Gastrocnemius medialis (tissue), 4 donors: ENCODE measurements at regions not wholly inside any gene's neighbourhood (a gene's known extent, or its start where the extent isn't known, plus 50 kb on each side); places are given as distances from the start of the nearest gene placed in this dataset.

Experiments used
- ATAC-seq, 2 donors: fragments of 150-250 bp; one replicate each; pipeline ENCODE4 v1.9.1; 2016
- DNase-seq, 2 donors: peaks; one replicate each; pipeline ENCODE4 v3.0.0-alpha.2; 2019
- H3K27ac ChIP-seq, 4 donors: fragments of 200-600 bp; sonication (generic); 1 replicate in 1 of 4; 2 replicates in 3 of 4; pipeline ENCODE4 v1.5.1; 2016 to 2018; ENCODE audit warnings: mild to moderate bottlenecking in 2 of 4, moderate library complexity in 1 of 4
- H3K27me3 ChIP-seq, 3 donors: fragments of 200-600 bp; sonication (generic) in 2 of 3; 1 replicate in 1 of 3; 2 replicates in 2 of 3; pipeline versions ENCODE4 v1.5.1 to v1.6.0; 2016 to 2019; ENCODE audit warnings: mild to moderate bottlenecking in 1 of 3, moderate library complexity in 1 of 3
- H3K36me3 ChIP-seq, 2 donors: fragments of 200-600 bp; sonication (generic) in 1 of 2; one replicate each; pipeline ENCODE4 v1.5.1; 2017 to 2018
- H3K4me1 ChIP-seq, 2 donors: fragments of 200-600 bp; sonication (generic) in 1 of 2; one replicate each; pipeline ENCODE4 v1.5.1; 2016 to 2017; ENCODE audit warnings: mild to moderate bottlenecking in 2 of 2
- H3K4me3 ChIP-seq, 4 donors: fragments of 200-600 bp; sonication (generic) in 3 of 4; 1 replicate in 1 of 4; 2 replicates in 3 of 4; pipeline ENCODE4 v1.5.1; 2016 to 2019; ENCODE audit warnings: mild to moderate bottlenecking in 2 of 4
- H3K9me3 ChIP-seq, 3 donors: fragments of 200-600 bp; sonication (generic) in 2 of 3; 1 replicate in 1 of 3; 2 replicates in 2 of 3; pipeline ENCODE4 v1.5.1; 2016 to 2019
- POLR2A ChIP-seq, 2 donors: fragments of 450-650 bp; IDR thresholded peaks; one replicate each; pipeline ENCODE4 v1.6.1; 2017; ENCODE audit warnings: antibody characterized with exemption in 2 of 2, mild to moderate bottlenecking in 2 of 2, moderate library complexity in 2 of 2
- in situ Hi-C, 4 donors: fragments of 200-750 bp; cut with MboI; loops; one replicate each; pipeline versions ENCODE4 v1.15.0 to v1.8.0; 2017; ENCODE audit warnings: low sequenced_read_pairs in 4 of 4
- intact Hi-C: fragments of 100-400 bp; cut with DNase I; formaldehyde crosslinking; loops from one replicate; pipeline ENCODE4 v1.15.1; 2023; ENCODE audit warnings: low total_unique reads
- TF ChIP-seq, protein P1 (sequence below), 5 experiments: fragments of 450-650 bp in 3 of 5; fragments of 200-600 bp in 2 of 5; sonication (generic) in 2 of 5; IDR thresholded peaks in 4 of 5; conservative IDR thresholded peaks in 1 of 5; 1 replicate in 4 of 5; 2 replicates in 1 of 5; pipeline ENCODE4 v1.5.1; 2016 to 2019; ENCODE audit warnings: antibody characterized with exemption in 5 of 5, mild to moderate bottlenecking in 3 of 5, moderate library complexity in 3 of 5

DNA sequence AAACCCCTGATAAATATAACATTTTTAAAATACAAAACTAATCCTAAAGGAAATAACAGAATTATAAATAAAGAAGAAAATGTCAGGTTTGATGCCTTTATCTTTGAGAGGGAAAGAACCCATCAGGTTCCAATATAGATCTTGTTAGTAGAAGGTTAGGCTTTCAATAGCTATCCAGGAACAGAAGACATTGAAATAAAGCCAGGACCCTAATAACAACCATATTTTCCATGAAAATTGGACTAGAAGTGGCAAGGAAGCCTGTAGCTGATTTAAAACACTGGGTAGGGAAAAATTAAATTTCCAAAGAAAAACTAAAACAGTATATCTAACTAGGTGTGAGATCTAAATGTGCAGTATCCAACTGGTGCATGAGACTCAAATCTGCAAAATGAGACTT lies 185.2 kb upstream of the STXBP5 start:
- DNase-seq (no peak), ATAC-seq (no peak)
- H3K27me3 ChIP-seq = no peaks in the 10 kb centered on the region
- no peak overlapping the region for H3K4me3 ChIP-seq
- intact Hi-C loops (no loop called here), in situ Hi-C loops (no loop called here)
- no peak overlapping the region for H3K27ac ChIP-seq
- H3K4me1 ChIP-seq = no peaks in the 10 kb centered on the region
- H3K36me3 ChIP-seq = no peaks in the 10 kb centered on the region
- TF ChIP-seq POLR2A (IDR thresholded peaks at IDR 0.05) = no peak
- TF ChIP-seq, protein P1, sequence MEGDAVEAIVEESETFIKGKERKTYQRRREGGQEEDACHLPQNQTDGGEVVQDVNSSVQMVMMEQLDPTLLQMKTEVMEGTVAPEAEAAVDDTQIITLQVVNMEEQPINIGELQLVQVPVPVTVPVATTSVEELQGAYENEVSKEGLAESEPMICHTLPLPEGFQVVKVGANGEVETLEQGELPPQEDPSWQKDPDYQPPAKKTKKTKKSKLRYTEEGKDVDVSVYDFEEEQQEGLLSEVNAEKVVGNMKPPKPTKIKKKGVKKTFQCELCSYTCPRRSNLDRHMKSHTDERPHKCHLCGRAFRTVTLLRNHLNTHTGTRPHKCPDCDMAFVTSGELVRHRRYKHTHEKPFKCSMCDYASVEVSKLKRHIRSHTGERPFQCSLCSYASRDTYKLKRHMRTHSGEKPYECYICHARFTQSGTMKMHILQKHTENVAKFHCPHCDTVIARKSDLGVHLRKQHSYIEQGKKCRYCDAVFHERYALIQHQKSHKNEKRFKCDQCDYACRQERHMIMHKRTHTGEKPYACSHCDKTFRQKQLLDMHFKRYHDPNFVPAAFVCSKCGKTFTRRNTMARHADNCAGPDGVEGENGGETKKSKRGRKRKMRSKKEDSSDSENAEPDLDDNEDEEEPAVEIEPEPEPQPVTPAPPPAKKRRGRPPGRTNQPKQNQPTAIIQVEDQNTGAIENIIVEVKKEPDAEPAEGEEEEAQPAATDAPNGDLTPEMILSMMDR (IDR thresholded peaks at IDR 0.05 in 4 of 5, conservative IDR thresholded peaks at IDR 0.05 in 1 of 5) = no peak
- H3K9me3 ChIP-seq = no peaks in the 10 kb centered on the region

GRCh38 chr6:147022041-147022440 lies 182.2 kb upstream of the STXBP5 start:
- Histone ChIP-seq H3K27ac (no peak overlapping the region), H3K4me1 (no peaks in the 10 kb centered on the region), H3K36me3 (no peaks in the 10 kb centered on the region), H3K9me3 (no peaks in the 10 kb centered on the region), H3K4me3 (no peak overlapping the region), H3K27me3 (no peaks in the 10 kb centered on the region)
- TF ChIP-seq, protein P1 (IDR thresholded peaks at IDR 0.05 in 4 of 5, conservative IDR thresholded peaks at IDR 0.05 in 1 of 5) = no peak
- TF ChIP-seq POLR2A (IDR thresholded peaks at IDR 0.05) = no peak
- DNase-seq (no peak), ATAC-seq (no peak)
- intact Hi-C loops = no loop called here
- in situ Hi-C loops = no loop called here

- no peaks in the 10 kb centered on the region for H3K4me1 ChIP-seq
- no peaks in the 10 kb centered on the region for H3K36me3 ChIP-seq
- ATAC-seq (no peak), DNase-seq (no peak)
- H3K4me3 ChIP-seq = no peak overlapping the region
- intact Hi-C loops = no loop called here
- no peaks in the 10 kb centered on the region for H3K9me3 ChIP-seq
- H3K27me3 ChIP-seq = no peaks in the 10 kb centered on the region
- TF ChIP-seq, protein P1 (IDR thresholded peaks at IDR 0.05 in 4 of 5, conservative IDR thresholded peaks at IDR 0.05 in 1 of 5) = no peak
- no peak for TF ChIP-seq POLR2A (IDR thresholded peaks at IDR 0.05)
- H3K27ac ChIP-seq = no peak overlapping the region
- in situ Hi-C loops = no loop called here
These were observed 181.1 kb upstream of the STXBP5 start for GRCh38 chr6:147023148-147023547.

DNA sequence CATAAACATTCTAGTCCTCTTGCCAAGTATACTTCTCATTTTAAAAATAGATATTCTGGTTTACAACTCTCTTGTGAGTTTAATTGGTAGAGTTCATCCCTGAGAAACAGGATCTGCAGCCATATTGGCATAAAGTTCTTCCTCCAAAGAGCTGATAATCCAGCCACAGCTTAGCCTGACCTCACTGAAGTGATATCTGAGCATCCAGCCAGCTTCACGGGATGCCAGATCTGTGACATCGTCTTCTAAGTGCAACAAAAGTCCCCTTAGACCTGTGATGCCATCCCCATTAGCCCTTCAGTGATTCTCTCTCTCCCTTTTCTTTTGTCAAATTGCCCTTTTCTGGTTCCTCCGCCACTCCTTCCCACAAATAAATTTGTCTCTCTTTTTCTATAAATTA lies 180.6 kb upstream of the STXBP5 start:
- in situ Hi-C loops (no loop called here), intact Hi-C loops (no loop called here)
- Histone ChIP-seq H3K9me3 (no peaks in the 10 kb centered on the region), H3K36me3 (no peaks in the 10 kb centered on the region), H3K27ac (no peak overlapping the region), H3K4me1 (no peaks in the 10 kb centered on the region), H3K27me3 (no peaks in the 10 kb centered on the region), H3K4me3 (no peak overlapping the region)
- DNase-seq = no peak
- TF ChIP-seq, protein P1 (IDR thresholded peaks at IDR 0.05 in 4 of 5, conservative IDR thresholded peaks at IDR 0.05 in 1 of 5) = no peak
- no peak for TF ChIP-seq POLR2A (IDR thresholded peaks at IDR 0.05)
- ATAC-seq = no peak

DNA sequence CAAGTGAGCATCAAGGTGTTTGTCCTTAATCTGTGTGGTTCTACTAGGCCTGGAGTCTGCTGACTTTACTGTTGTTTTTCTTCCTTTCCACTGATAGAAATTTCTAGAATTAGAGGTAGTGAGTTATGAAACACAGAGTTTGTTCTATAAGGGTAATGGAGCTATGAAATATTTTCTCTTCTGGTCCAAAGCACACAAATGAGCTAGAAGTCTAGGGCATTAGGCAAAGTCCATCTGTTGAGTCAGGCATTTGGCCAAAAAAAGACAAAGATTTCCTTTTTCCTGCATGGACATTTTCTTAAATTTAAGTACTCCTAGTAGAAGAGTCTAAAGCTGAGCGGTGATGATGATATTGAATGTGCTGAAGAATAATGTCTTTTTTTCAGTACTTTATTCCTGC lies 174.3 kb upstream of the STXBP5 start:
- no peak overlapping the region for H3K4me3 ChIP-seq
- no peak for DNase-seq
- no peak for ATAC-seq
- no peaks in the 10 kb centered on the region for H3K9me3 ChIP-seq
- TF ChIP-seq, protein P1 (IDR thresholded peaks at IDR 0.05 in 4 of 5, conservative IDR thresholded peaks at IDR 0.05 in 1 of 5) = no peak
- no peak for TF ChIP-seq POLR2A (IDR thresholded peaks at IDR 0.05)
- H3K27ac ChIP-seq = no peak overlapping the region
- H3K36me3 ChIP-seq = no peaks in the 10 kb centered on the region
- in situ Hi-C loops (no loop called here), intact Hi-C loops (no loop called here)
- no peaks in the 10 kb centered on the region for H3K4me1 ChIP-seq
- H3K27me3 ChIP-seq = no peaks in the 10 kb centered on the region
